Activated CD4-positive, alpha-beta T cell treated with anti-CD3 and anti-CD28 coated beads, Interleukin-2, Interleukin-6, amounts not matched to agents 100 ng/mL and 50 ng/mL, durations not matched to agents 16 hours and 8 hours (primary cell): ENCODE measurements at regions not wholly inside any gene's neighbourhood (a gene's known extent, or its start where the extent isn't known, plus 50 kb on each side); places are given as distances from the start of the nearest gene placed in this dataset.

ENCODE experiments used
- DNase-seq: peaks from one replicate; pipeline ENCODE4 v3.0.0-alpha.2; 2020

GRCh38 chr11:130720232-130721022 is 195.9 kb downstream of the SNX19 start:
- no peak for DNase-seq

GRCh38 chr11:130721023-130721681 is 195.1 kb downstream of the SNX19 start:
- DNase-seq = no peak

DNA sequence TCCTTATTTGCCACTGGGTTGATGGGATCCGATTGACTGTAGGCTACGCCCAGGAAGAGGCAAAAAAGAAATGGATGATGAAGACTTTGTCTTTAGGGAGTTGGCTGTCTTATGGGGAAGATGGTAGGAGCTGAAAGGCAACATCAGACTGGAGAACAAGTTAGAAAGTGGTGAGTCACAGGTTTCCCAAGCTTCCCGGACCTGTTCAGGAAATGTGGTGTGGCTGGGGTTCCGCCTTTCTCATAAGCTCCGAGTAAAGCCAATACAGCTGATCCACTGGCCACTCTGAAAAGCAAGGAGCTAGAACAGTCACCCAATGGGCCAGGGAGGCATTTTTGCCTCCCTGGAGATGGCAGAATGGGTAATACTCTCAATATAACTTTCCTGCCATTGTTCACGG is 194.5 kb downstream of the SNX19 start:
- DNase-seq = no peak

- no peak for DNase-seq
These were observed 193.9 kb downstream of the SNX19 start for GRCh38 chr11:130722401-130722800.

GRCh38 chr11:130725421-130726233 is 190.7 kb downstream of the SNX19 start:
- no peak for DNase-seq

GRCh38 chr11:130726234-130727037 is 189.8 kb downstream of the SNX19 start:
- DNase-seq = no peak

DNA sequence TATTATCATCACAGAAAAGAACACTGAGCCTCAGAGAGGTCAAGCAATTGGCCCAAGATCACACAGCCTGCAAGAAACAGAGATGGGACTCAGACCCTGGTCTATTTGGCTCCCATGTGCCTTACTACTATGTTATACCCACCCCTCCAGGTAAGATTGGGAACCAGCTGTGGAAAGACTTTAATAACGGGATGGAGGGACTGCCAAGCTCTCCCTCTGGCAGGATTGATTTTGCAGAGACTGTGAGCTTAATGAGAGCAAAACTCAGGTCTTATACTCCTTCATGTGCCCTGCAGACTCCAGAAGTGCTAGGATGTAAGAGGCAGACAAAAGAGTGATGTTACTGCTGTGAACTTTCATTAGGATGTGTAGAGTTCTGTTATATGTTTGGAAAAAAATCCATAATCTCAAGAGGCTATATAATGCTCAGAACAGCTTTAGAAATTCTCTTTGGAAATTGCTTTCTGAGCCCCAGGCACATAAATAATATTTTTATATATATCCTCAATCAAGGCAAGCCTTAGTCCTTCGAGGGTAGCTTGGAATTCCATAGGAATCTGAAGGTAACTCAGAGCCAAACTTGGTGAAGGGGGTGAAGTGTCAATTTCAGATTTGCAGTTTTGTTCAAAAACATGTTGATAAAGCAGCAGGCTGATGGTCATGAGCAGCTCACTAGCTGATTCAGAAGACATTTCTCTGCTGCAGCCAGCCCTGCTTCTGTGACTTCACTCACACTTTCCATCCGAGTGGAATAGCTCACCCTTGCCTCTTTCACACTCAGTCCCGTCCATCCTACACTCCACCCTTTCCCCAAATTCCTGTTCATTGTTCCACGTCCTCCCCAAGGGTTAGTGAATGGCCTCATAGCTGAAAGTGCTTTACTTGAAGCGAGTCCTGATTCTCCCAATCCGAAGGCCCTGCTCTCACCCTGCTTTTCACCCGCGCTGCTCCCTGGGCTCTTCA is 188.8 kb downstream of the SNX19 start:
- no peak for DNase-seq

DNA sequence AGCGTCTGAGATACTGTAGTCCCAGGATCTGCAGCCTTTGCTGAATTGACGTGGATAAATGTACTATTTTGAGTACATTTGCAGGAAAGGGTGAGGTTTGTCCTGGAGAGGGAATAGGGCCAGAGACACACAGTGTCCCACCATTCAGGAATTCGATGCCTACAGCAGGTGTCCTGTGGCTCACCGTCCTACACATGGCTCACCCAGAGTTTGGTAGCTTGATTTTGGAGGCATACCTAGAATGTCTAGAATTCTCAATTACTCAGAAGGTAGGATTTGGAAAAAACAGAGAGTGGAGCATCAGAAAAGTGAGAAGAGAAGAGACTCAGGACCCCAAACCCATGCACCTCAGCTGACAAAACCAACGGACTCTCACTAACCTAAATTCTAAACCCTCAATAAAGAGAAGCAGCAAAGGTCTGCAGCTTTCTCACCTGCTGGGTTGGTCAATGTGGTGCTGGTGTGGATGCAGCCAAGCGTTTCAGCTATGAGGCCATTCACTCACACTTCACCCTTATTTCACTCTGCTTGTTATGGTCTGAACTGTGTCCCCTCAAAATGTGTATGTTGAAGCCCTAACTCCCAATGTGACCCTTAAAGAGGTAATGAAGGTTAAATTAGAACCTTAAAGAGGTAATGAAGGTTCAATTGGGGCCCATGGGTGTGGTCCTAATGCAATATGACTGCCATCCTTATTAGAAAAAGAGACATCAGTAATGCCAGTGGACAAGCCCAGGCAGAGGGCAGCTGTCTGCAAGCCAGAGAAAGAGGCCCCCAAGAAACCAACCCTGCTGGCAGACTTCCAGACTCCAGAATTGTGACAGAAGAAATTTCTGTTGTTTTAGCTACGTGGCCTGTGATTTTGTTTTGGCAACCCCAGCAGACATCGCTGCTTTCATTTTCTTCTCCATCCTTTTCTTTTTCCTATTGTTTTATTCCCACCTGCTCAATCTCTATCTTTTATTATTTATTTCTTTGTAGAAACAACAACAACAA is 187.8 kb downstream of the SNX19 start:
- no peak for DNase-seq

- DNase-seq = no peak
These were observed 187.1 kb downstream of the SNX19 start for GRCh38 chr11:130729193-130729592.

GRCh38 chr11:130729678-130730300 is 186.5 kb downstream of the SNX19 start:
- no peak for DNase-seq

- DNase-seq = no peak
These were observed 184.9 kb downstream of the SNX19 start for GRCh38 chr11:130731401-130731800.

DNA sequence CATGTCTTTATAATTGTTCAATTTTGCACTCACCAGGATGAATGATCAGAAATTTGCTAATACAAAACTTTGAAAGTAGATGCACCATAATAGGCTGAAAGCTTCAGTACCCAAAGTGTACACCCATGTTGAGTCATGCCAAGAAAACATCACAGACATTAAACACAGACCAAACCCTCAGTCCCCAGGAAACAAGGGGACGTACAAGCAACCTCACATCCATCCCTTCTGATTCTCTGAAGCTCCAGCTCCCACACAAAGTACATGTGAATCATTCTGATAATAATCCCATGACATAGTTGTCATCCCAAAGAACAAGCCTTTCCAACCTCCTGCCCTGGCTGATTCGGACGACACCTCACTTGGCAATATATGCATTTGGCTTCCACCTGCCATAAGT is 183.8 kb downstream of the SNX19 start:
- DNase-seq = no peak

DNA sequence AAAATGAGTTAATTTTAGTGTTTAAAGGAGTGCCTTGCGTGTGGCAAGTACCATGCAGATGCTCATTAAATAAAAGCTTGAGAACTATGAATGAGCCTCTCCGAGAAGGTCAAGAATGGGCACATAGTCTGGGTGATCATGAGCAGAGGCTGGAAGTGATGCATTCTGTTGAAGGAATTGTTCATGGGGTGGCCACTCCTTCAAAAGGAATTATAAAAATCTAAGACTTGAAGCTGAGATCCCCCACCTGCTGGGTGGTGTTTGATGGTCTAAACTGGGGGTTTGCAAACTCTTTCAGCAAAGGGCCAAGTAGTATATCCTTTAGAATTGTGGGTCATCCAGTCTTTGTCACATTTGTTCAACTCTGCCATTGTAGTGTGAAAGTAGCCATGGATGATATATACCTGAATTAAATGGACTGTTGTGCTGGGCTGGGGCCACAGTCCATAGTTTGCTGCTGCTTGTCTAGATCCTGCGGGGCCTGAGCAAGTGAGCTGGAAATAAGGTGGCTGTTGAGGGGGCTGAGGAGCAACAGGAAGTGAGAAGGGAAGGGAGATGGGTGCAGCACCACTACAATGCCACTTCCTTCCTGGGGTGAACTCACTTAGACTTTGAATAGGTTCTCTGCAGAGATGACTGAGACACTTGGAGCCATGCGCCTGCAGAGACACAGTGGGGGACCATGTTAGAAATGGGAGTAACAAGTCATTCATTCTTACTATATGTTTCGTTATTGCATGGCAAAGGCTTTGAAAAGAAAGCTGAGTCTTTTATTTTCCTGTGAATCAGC is 179.0 kb downstream of the SNX19 start:
- no peak for DNase-seq

GRCh38 chr11:130737866-130738431 is 178.3 kb downstream of the SNX19 start:
- DNase-seq = no peak

- DNase-seq = no peak
These were observed 177.7 kb downstream of the SNX19 start for GRCh38 chr11:130738611-130739010.

DNA sequence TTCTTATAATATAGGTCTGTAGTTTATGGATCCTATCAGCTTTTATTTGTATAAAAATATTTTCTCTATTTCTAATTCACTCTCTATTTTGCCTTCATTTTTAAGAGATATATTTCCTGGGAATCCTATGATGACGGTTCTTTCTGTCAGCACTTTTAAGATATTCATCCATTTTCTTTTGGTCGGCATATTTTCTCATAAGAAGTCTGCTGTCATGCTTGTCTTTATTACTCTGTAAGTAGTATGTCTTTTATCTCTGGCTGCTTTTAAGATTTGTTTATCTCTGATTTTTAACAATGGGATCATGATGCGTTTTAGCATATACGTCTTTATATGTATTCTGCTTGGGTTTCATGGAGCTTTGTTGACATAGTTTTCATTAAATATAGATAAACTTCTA is 175.5 kb downstream of the SNX19 start:
- DNase-seq = no peak

- DNase-seq = no peak
These were observed 171.5 kb downstream of the SNX19 start for GRCh38 chr11:130744794-130745193.

DNA sequence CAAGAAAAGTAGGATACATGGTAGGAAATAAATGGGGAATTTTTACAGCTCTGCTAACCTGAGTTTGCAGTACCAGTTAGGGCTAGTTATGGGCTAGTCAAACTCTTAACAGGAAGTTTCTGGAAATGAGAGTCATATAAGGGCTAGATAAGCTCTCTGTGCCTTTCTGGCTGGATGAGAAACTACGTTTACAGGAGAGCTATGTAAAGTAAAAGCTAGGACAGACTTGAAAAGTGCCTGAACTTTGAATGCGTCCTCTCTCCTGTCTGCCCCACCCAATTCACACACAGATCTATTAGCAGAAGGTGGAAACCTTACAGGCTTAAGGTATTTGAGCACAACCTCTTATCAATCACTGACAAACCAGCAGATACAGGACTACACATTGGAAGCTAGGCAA is 167.1 kb downstream of the SNX19 start:
- no peak for DNase-seq
